ENCODE measurements at regions not wholly inside any gene's neighbourhood (a gene's known extent, or its start where the extent isn't known, plus 50 kb on each side); places are given as distances from the start of the nearest gene placed in this dataset.
A peak's percentile ranks its signal among the peaks of the same experiment; 100 is the strongest.
"Not testable (repeated sequence)": the region's sequence is repeated elsewhere in the genome, so short reads cannot be mapped to it uniquely, and the experiment has no call there.

DNA sequence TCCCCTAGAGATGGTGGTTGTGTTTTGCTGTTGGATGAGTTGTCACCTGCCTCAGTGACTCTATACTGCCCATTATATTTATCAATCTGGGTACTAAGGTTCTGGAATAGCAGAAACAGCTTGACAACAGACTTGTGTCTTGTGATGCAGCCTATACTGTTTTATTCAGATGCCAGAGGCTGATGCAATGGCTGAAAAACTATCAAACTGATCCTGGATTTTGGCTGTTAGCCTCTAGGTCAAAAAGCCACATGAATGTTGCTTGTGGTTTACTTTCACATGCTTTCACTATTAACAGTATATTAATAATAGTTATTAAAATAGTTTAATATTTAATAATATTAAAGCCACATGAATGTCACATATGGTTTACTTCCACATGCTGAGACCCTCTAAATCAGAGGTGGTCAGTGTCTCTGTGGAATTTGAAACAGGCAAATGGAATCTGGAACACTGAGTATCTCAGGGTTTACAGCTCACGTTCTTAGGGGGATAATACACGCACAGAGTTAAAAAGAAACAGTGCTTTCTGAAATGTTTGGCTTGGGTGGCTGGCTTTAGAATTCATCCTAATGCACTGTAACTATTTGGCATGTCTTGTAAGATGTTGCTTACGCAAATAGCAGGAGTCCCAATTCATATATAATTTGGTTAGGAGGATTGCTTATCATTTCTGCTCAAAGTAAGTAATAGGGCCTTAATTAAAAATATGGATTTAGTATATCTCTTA lies 82.5 kb upstream of the LCORL start:
- no peak overlapping the region for H3K4me3 Mint-ChIP-seq
- no peaks in the 10 kb centered on the region for H3K4me1 Mint-ChIP-seq

DNA sequence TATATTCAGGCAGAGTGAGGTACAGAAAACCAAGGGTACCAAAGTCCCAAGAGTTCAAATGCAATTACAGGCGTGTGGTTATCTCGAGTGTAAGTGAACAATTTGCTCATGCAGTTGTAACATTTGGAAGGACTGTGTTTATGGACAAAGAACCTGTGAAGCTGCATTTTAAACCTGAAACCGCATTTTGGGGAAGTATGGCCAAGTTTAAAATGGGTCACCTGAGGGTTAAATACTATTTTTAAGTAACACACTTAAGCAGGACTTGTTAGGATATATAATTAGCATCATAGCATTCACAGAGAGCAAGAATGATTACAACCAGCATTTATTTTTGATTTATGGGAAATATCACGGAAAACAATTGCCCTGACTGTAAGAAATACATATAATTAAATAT lies 79.1 kb upstream of the LCORL start:
- H3K9me3 Mint-ChIP-seq: no peaks in the 10 kb centered on the region
- H3K36me3 Mint-ChIP-seq (ENCODE audit: low read depth): no peaks in the 10 kb centered on the region
- H3K4me3 Mint-ChIP-seq: no peak overlapping the region
- peaks cover 6% of the 10 kb centered on the region for H3K27me3 Mint-ChIP-seq
- no peak for ATAC-seq
- H3K4me1 Mint-ChIP-seq: no peaks in the 10 kb centered on the region
- no peak overlapping the region for H3K27ac Mint-ChIP-seq
- DNase-seq: no peak

More for the DNA sequence above, 82.5 kb upstream of the LCORL start:
- Mint-ChIP-seq H3K36me3 (ENCODE audit: low read depth) (no peaks in the 10 kb centered on the region), H3K27me3 (peaks cover 7% of the 10 kb centered on the region), H3K27ac (no peak overlapping the region), H3K9me3 (no peaks in the 10 kb centered on the region)
- no peak for DNase-seq
- no peak for ATAC-seq

DNA sequence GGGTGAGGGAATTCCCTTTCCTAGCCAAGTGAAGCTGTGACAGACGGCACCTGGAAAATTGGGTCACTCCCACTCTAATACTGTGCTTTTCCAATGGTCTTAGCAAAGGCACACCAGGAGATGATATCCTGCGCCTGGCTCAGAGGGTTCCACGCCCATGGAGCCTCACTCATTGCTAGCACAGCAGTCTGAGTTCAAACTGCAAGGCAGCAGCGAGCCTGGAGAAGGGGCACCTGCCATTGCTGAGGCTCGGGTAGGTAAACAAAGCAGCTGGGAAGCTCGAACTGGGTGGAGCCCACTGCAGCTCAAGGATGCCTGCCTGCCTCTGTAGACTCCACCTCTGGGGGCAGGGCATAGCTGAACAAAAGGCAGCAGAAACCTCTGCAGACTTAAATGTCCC lies 68.9 kb upstream of the LCORL start:
- not testable (repeated sequence) for H3K4me1 Mint-ChIP-seq; H3K4me3 Mint-ChIP-seq; H3K27ac Mint-ChIP-seq; H3K36me3 Mint-ChIP-seq (ENCODE audit: low read depth); DNase-seq; ATAC-seq
- peaks cover 10% of the 10 kb centered on the region for H3K9me3 Mint-ChIP-seq
- peaks cover 12% of the 10 kb centered on the region for H3K27me3 Mint-ChIP-seq

DNA sequence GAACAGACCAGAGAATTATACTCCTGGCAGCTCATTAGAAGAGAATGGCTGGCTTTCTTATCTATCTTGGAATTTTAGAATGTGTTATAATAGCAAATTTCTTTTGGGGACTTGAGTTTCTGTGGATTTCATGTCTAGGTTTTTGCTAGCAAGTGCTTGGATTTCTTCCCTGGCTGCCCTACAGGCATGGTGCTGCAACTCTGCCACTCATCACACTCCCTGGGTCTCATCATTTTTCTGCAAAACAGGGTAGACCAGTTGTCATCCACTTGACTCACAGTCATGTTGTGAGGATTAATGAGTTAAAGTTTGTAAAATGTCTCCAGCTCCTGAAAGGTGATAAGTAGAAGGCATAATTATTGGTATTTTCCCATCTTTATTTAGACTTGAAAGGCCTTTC lies 60.7 kb upstream of the LCORL start:
- no peak for DNase-seq
- Mint-ChIP-seq H3K9me3 (peaks cover 4% of the 10 kb centered on the region), H3K4me1 (no peaks in the 10 kb centered on the region), H3K4me3 (no peak overlapping the region), H3K36me3 (ENCODE audit: low read depth) (no peaks in the 10 kb centered on the region), H3K27ac (no peak overlapping the region), H3K27me3 (peaks cover 10% of the 10 kb centered on the region)
- ATAC-seq: no peak

DNA sequence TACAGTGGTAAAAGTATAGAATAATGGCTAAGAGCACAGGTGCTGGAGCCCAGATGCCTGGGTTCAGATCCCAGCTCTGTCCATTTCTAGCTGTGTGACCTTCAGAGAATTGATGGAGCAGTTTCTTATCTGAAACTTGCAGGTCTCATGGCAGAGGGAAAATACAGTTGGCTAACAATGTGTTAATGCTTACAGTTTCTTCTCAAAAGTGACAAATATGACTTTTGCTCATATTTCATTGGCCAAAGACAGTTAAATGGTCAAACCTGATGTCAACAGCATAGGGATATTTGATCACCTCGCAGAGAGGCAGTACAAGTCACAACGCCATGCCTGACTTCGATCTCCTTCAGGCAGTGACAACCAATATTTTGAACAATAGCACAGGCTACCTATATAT lies 60.2 kb upstream of the LCORL start:
- peaks cover 10% of the 10 kb centered on the region for H3K27me3 Mint-ChIP-seq
- H3K4me1 Mint-ChIP-seq: no peaks in the 10 kb centered on the region
- H3K27ac Mint-ChIP-seq: no peak overlapping the region
- ATAC-seq (no peak), DNase-seq (no peak)
- no peaks in the 10 kb centered on the region for H3K36me3 Mint-ChIP-seq (ENCODE audit: low read depth)
- no peak overlapping the region for H3K4me3 Mint-ChIP-seq
- H3K9me3 Mint-ChIP-seq: no peaks in the 10 kb centered on the region

DNA sequence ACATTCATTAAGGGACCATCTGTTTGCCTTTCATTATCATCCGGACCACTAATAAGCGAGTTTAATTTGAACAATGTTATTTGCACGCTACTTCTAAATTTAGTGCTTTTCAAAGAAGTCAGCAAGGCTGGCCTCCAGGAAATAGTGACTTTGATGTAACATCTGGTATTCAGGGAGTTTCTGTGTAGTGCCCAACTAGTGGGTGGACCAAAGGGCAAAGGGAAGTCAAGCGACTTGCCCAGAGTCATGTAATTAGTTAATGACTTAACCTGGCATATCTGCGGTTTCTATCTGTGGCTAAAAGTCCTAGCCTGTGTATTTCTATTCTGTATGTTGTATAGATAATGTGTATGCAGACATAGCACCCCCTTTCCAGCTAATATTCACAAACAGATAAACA lies 56.3 kb upstream of the LCORL start:
- Mint-ChIP-seq H3K4me3 (no peak overlapping the region), H3K36me3 (ENCODE audit: low read depth) (no peaks in the 10 kb centered on the region), H3K27ac (no peak overlapping the region), H3K4me1 (no peaks in the 10 kb centered on the region), H3K27me3 (peaks cover 8% of the 10 kb centered on the region), H3K9me3 (peaks cover 4% of the 10 kb centered on the region)
- DNase-seq (no peak), ATAC-seq (no peak)

DNA sequence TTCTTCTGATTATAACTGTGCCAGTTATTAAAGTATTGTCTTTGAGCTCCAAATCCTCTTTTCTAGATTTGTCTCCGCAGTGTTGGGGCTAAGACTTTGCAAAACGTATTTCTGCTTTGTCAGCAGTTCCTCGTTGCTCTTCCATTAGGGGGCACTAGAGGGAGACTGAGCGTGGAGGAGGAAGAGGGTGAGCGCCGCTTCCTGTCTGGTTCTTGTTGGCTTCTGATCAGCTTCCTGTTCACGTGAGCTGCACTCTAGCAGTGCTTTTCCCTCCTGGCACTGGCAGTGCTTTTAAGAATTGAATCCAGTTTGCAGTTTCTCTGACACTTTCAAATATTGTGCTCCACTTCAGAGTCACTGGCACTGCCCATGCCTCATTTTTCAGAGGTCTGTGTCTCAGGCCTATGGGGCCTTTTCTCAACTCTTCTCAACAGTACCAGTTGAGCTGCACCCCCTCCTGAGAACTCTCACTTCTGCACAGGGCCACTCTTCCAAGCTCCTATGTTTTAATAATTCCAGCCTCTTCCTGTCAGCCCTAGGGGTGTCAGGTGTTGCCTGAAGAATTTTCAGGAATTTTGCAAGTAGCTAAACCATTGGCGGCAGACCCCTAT lies 54.4 kb upstream of the LCORL start:
- Mint-ChIP-seq H3K9me3 (peaks cover 4% of the 10 kb centered on the region), H3K36me3 (ENCODE audit: low read depth) (no peaks in the 10 kb centered on the region), H3K27ac (no peak overlapping the region), H3K4me1 (no peaks in the 10 kb centered on the region), H3K4me3 (no peak overlapping the region), H3K27me3 (peaks cover 14% of the 10 kb centered on the region)
- DNase-seq (peak; percentile 26), ATAC-seq (no peak)

DNA sequence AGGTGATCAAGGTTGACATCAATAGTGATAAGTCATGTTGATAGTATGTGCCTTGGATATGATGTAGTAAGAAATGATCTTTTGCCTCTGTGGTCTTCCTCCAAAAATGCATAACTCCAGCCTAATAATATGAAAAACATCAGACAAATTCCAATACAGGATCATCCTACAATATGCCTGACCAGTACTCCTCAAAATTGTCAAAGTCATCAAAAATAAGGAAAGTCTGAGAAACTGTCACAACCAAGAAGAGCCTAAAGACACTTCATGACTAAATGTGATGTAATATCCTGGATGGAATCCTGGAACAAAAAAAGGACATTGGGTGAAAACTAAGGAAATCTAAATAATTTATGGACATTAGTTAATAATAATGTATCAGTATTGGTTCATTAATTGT lies 50.3 kb upstream of the LCORL start:
- no peaks in the 10 kb centered on the region for H3K36me3 Mint-ChIP-seq (ENCODE audit: low read depth)
- H3K4me1 Mint-ChIP-seq: no peaks in the 10 kb centered on the region
- DNase-seq (no peak), ATAC-seq (no peak)
- no peak overlapping the region for H3K4me3 Mint-ChIP-seq
- no peak overlapping the region for H3K27ac Mint-ChIP-seq
- H3K27me3 Mint-ChIP-seq: peaks cover 32% of the 10 kb centered on the region
- peaks cover 4% of the 10 kb centered on the region for H3K9me3 Mint-ChIP-seq

Measured in activated naive CD8-positive, alpha-beta T cell treated with anti-CD3 and anti-CD28 coated beads, Interleukin-2, amount 50 U/mL, for 24 hours (primary cell).